ENCODE measurements at regions not wholly inside any gene's neighbourhood (a gene's known extent, or its start where the extent isn't known, plus 50 kb on each side); places are given as distances from the start of the nearest gene placed in this dataset.
"Not testable (repeated sequence)": the region's sequence is repeated elsewhere in the genome, so short reads cannot be mapped to it uniquely, and the experiment has no call there.

GRCh38 chr19:28705008-28705407, 507.9 kb downstream of the UQCRFS1 start:
- Histone ChIP-seq H3K36me3 (ENCODE audit: control insufficient read depth in 3 of 3, insufficient read depth in 3 of 3, low read length in 3 of 3) (no peaks in the 10 kb centered on the region), H3K27ac (ENCODE audit: low read depth, low read length) (no peak overlapping the region), H3K9ac (ENCODE audit: low read depth in 1 of 3, low read length in 3 of 3) (no peak overlapping the region), H3K4me3 (ENCODE audit: low read length in 3 of 3) (no peak overlapping the region), H3K4me1 (ENCODE audit: control insufficient read depth in 3 of 3, insufficient read depth in 3 of 3, low read length in 3 of 3) (no peaks in the 10 kb centered on the region), H3K9me3 (ENCODE audit: control insufficient read depth in 3 of 3, low read length in 3 of 3) (no peaks in the 10 kb centered on the region), H3K27me3 (ENCODE audit: control insufficient read depth in 3 of 3, insufficient read depth in 3 of 3, low read length in 3 of 3) (no peaks in the 10 kb centered on the region)

- no peaks in the 10 kb centered on the region for H3K36me3 ChIP-seq (ENCODE audit: control insufficient read depth in 3 of 3, insufficient read depth in 3 of 3, low read length in 3 of 3)
- H3K4me1 ChIP-seq (ENCODE audit: control insufficient read depth in 3 of 3, insufficient read depth in 3 of 3, low read length in 3 of 3), result no peaks in the 10 kb centered on the region
Observed at GRCh38 chr19:28703400-28703956, 509.5 kb downstream of the UQCRFS1 start.

GRCh38 chr19:28701491-28701890, 511.5 kb downstream of the UQCRFS1 start:
- no peak overlapping the region for H3K27ac ChIP-seq (ENCODE audit: low read depth, low read length)
- no peaks in the 10 kb centered on the region for H3K27me3 ChIP-seq (ENCODE audit: control insufficient read depth in 3 of 3, insufficient read depth in 3 of 3, low read length in 3 of 3)
- no peak overlapping the region for H3K9ac ChIP-seq (ENCODE audit: low read depth in 1 of 3, low read length in 3 of 3)
- no peak overlapping the region for H3K4me3 ChIP-seq (ENCODE audit: low read length in 3 of 3)
- H3K4me1 ChIP-seq (ENCODE audit: control insufficient read depth in 3 of 3, insufficient read depth in 3 of 3, low read length in 3 of 3), result no peaks in the 10 kb centered on the region
- H3K9me3 ChIP-seq (ENCODE audit: control insufficient read depth in 3 of 3, low read length in 3 of 3), result no peaks in the 10 kb centered on the region
- H3K36me3 ChIP-seq (ENCODE audit: control insufficient read depth in 3 of 3, insufficient read depth in 3 of 3, low read length in 3 of 3), result no peaks in the 10 kb centered on the region

More at GRCh38 chr19:28703400-28703956, 509.5 kb downstream of the UQCRFS1 start:
- no peak overlapping the region for H3K4me3 ChIP-seq (ENCODE audit: low read length in 3 of 3)
- no peak overlapping the region for H3K27ac ChIP-seq (ENCODE audit: low read depth, low read length)
- H3K9ac ChIP-seq (ENCODE audit: low read depth in 1 of 3, low read length in 3 of 3), result no peak overlapping the region
- no peaks in the 10 kb centered on the region for H3K9me3 ChIP-seq (ENCODE audit: control insufficient read depth in 3 of 3, low read length in 3 of 3)
- H3K27me3 ChIP-seq (ENCODE audit: control insufficient read depth in 3 of 3, insufficient read depth in 3 of 3, low read length in 3 of 3), result no peaks in the 10 kb centered on the region

GRCh38 chr19:28700176-28700575, 512.8 kb downstream of the UQCRFS1 start:
- H3K4me3 ChIP-seq (ENCODE audit: low read length in 3 of 3), result no peak overlapping the region
- no peaks in the 10 kb centered on the region for H3K4me1 ChIP-seq (ENCODE audit: control insufficient read depth in 3 of 3, insufficient read depth in 3 of 3, low read length in 3 of 3)
- no peak overlapping the region for H3K27ac ChIP-seq (ENCODE audit: low read depth, low read length)
- H3K27me3 ChIP-seq (ENCODE audit: control insufficient read depth in 3 of 3, insufficient read depth in 3 of 3, low read length in 3 of 3), result no peaks in the 10 kb centered on the region
- no peaks in the 10 kb centered on the region for H3K36me3 ChIP-seq (ENCODE audit: control insufficient read depth in 3 of 3, insufficient read depth in 3 of 3, low read length in 3 of 3)
- H3K9ac ChIP-seq (ENCODE audit: low read depth in 1 of 3, low read length in 3 of 3), result no peak overlapping the region
- H3K9me3 ChIP-seq (ENCODE audit: control insufficient read depth in 3 of 3, low read length in 3 of 3), result no peaks in the 10 kb centered on the region

- Histone ChIP-seq H3K4me1 (ENCODE audit: control insufficient read depth in 3 of 3, insufficient read depth in 3 of 3, low read length in 3 of 3) (no peaks in the 10 kb centered on the region), H3K9me3 (ENCODE audit: control insufficient read depth in 3 of 3, low read length in 3 of 3) (no peaks in the 10 kb centered on the region), H3K27ac (ENCODE audit: low read depth, low read length) (no peak overlapping the region), H3K4me3 (ENCODE audit: low read length in 3 of 3) (no peak overlapping the region), H3K36me3 (ENCODE audit: control insufficient read depth in 3 of 3, insufficient read depth in 3 of 3, low read length in 3 of 3) (no peaks in the 10 kb centered on the region), H3K27me3 (ENCODE audit: control insufficient read depth in 3 of 3, insufficient read depth in 3 of 3, low read length in 3 of 3) (no peaks in the 10 kb centered on the region), H3K9ac (ENCODE audit: low read depth in 1 of 3, low read length in 3 of 3) (no peak overlapping the region)
Observed at GRCh38 chr19:28697308-28697707, 515.6 kb downstream of the UQCRFS1 start.

- H3K36me3 ChIP-seq (ENCODE audit: control insufficient read depth in 3 of 3, insufficient read depth in 3 of 3, low read length in 3 of 3), result no peaks in the 10 kb centered on the region
- no peak overlapping the region for H3K27ac ChIP-seq (ENCODE audit: low read depth, low read length)
- H3K4me1 ChIP-seq (ENCODE audit: control insufficient read depth in 3 of 3, insufficient read depth in 3 of 3, low read length in 3 of 3), result no peaks in the 10 kb centered on the region
Observed at GRCh38 chr19:28694812-28695211, 518.1 kb downstream of the UQCRFS1 start.

GRCh38 chr19:28691683-28692082, 521.3 kb downstream of the UQCRFS1 start:
- Histone ChIP-seq H3K27me3 (ENCODE audit: control insufficient read depth in 3 of 3, insufficient read depth in 3 of 3, low read length in 3 of 3) (no peaks in the 10 kb centered on the region), H3K27ac (ENCODE audit: low read depth, low read length) (no peak overlapping the region), H3K9me3 (ENCODE audit: control insufficient read depth in 3 of 3, low read length in 3 of 3) (no peaks in the 10 kb centered on the region), H3K4me3 (ENCODE audit: low read length in 3 of 3) (no peak overlapping the region), H3K9ac (ENCODE audit: low read depth in 1 of 3, low read length in 3 of 3) (no peak overlapping the region), H3K36me3 (ENCODE audit: control insufficient read depth in 3 of 3, insufficient read depth in 3 of 3, low read length in 3 of 3) (no peaks in the 10 kb centered on the region), H3K4me1 (ENCODE audit: control insufficient read depth in 3 of 3, insufficient read depth in 3 of 3, low read length in 3 of 3) (no peaks in the 10 kb centered on the region)

More at GRCh38 chr19:28694812-28695211, 518.1 kb downstream of the UQCRFS1 start:
- Histone ChIP-seq H3K27me3 (ENCODE audit: control insufficient read depth in 3 of 3, insufficient read depth in 3 of 3, low read length in 3 of 3) (no peaks in the 10 kb centered on the region), H3K9ac (ENCODE audit: low read depth in 1 of 3, low read length in 3 of 3) (no peak overlapping the region), H3K4me3 (ENCODE audit: low read length in 3 of 3) (no peak overlapping the region), H3K9me3 (ENCODE audit: control insufficient read depth in 3 of 3, low read length in 3 of 3) (no peaks in the 10 kb centered on the region)

- H3K9me3 ChIP-seq (ENCODE audit: control insufficient read depth in 3 of 3, low read length in 3 of 3); H3K36me3 ChIP-seq (ENCODE audit: control insufficient read depth in 3 of 3, insufficient read depth in 3 of 3, low read length in 3 of 3); H3K4me3 ChIP-seq (ENCODE audit: low read length in 3 of 3); H3K4me1 ChIP-seq (ENCODE audit: control insufficient read depth in 3 of 3, insufficient read depth in 3 of 3, low read length in 3 of 3); H3K27me3 ChIP-seq (ENCODE audit: control insufficient read depth in 3 of 3, insufficient read depth in 3 of 3, low read length in 3 of 3); H3K27ac ChIP-seq (ENCODE audit: low read depth, low read length); H3K9ac ChIP-seq (ENCODE audit: low read depth in 1 of 3, low read length in 3 of 3): not testable (repeated sequence)
Observed at GRCh38 chr19:28689464-28689863, 523.5 kb downstream of the UQCRFS1 start.

GRCh38 chr19:28687296-28687695, 525.7 kb downstream of the UQCRFS1 start:
- no peaks in the 10 kb centered on the region for H3K36me3 ChIP-seq (ENCODE audit: control insufficient read depth in 3 of 3, insufficient read depth in 3 of 3, low read length in 3 of 3)
- no peak overlapping the region for H3K9ac ChIP-seq (ENCODE audit: low read depth in 1 of 3, low read length in 3 of 3)
- H3K27ac ChIP-seq (ENCODE audit: low read depth, low read length), result no peak overlapping the region
- H3K27me3 ChIP-seq (ENCODE audit: control insufficient read depth in 3 of 3, insufficient read depth in 3 of 3, low read length in 3 of 3), result no peaks in the 10 kb centered on the region
- no peaks in the 10 kb centered on the region for H3K9me3 ChIP-seq (ENCODE audit: control insufficient read depth in 3 of 3, low read length in 3 of 3)
- H3K4me1 ChIP-seq (ENCODE audit: control insufficient read depth in 3 of 3, insufficient read depth in 3 of 3, low read length in 3 of 3), result no peaks in the 10 kb centered on the region
- no peak overlapping the region for H3K4me3 ChIP-seq (ENCODE audit: low read length in 3 of 3)

- Histone ChIP-seq H3K36me3 (ENCODE audit: control insufficient read depth in 3 of 3, insufficient read depth in 3 of 3, low read length in 3 of 3) (no peaks in the 10 kb centered on the region), H3K4me3 (ENCODE audit: low read length in 3 of 3) (no peak overlapping the region), H3K27ac (ENCODE audit: low read depth, low read length) (no peak overlapping the region), H3K9me3 (ENCODE audit: control insufficient read depth in 3 of 3, low read length in 3 of 3) (no peaks in the 10 kb centered on the region), H3K9ac (ENCODE audit: low read depth in 1 of 3, low read length in 3 of 3) (no peak overlapping the region), H3K4me1 (ENCODE audit: control insufficient read depth in 3 of 3, insufficient read depth in 3 of 3, low read length in 3 of 3) (no peaks in the 10 kb centered on the region), H3K27me3 (ENCODE audit: control insufficient read depth in 3 of 3, insufficient read depth in 3 of 3, low read length in 3 of 3) (no peaks in the 10 kb centered on the region)
Observed at GRCh38 chr19:28686756-28687155, 526.2 kb downstream of the UQCRFS1 start.

GRCh38 chr19:28685802-28686201, 527.1 kb downstream of the UQCRFS1 start:
- no peak overlapping the region for H3K4me3 ChIP-seq (ENCODE audit: low read length in 3 of 3)
- H3K4me1 ChIP-seq (ENCODE audit: control insufficient read depth in 3 of 3, insufficient read depth in 3 of 3, low read length in 3 of 3), result no peaks in the 10 kb centered on the region
- H3K9ac ChIP-seq (ENCODE audit: low read depth in 1 of 3, low read length in 3 of 3), result no peak overlapping the region
- no peaks in the 10 kb centered on the region for H3K9me3 ChIP-seq (ENCODE audit: control insufficient read depth in 3 of 3, low read length in 3 of 3)
- no peaks in the 10 kb centered on the region for H3K36me3 ChIP-seq (ENCODE audit: control insufficient read depth in 3 of 3, insufficient read depth in 3 of 3, low read length in 3 of 3)
- H3K27me3 ChIP-seq (ENCODE audit: control insufficient read depth in 3 of 3, insufficient read depth in 3 of 3, low read length in 3 of 3), result no peaks in the 10 kb centered on the region
- H3K27ac ChIP-seq (ENCODE audit: low read depth, low read length), result no peak overlapping the region
